Stomach (tissue), 8 donors: ENCODE measurements at regions not wholly inside any gene's neighbourhood (a gene's known extent, or its start where the extent isn't known, plus 50 kb on each side); places are given as distances from the start of the nearest gene placed in this dataset.

Source experiments
- DNase-seq, 2 donors: peaks; one replicate each; pipeline versions ENCODE4 v3.0.0 to v3.0.0-alpha.2; 2013 to 2019
- H3K27ac ChIP-seq, 5 donors: fragments of 200-600 bp in 4 of 5; sonication (generic) in 4 of 5; one replicate each; pipeline ENCODE4 v1.5.1; 2013 to 2019; ENCODE audit warnings: mild to moderate bottlenecking in 1 of 5, moderate library complexity in 1 of 5
- H3K27me3 ChIP-seq, 3 donors: fragments of 200-600 bp; sonication (generic); one replicate each; pipeline ENCODE4 v1.5.1; 2017 to 2019; ENCODE audit warnings: mixed run types in 1 of 3
- H3K36me3 ChIP-seq, 4 donors: fragments of 200-600 bp; sonication (generic); 1 replicate in 3 of 4; 2 replicates in 1 of 4; pipeline ENCODE4 v1.5.1; 2016 to 2019
- H3K4me1 ChIP-seq, 4 donors: fragments of 200-600 bp; sonication (generic); one replicate each; pipeline ENCODE4 v1.5.1; 2016 to 2019
- H3K4me3 ChIP-seq, 4 donors: fragments of 200-600 bp; sonication (generic) in 3 of 4; one replicate each; pipeline ENCODE4 v1.5.1; 2016 to 2019; ENCODE audit warnings: mild to moderate bottlenecking in 1 of 4
- H3K9me3 ChIP-seq, 4 donors: fragments of 200-600 bp; sonication (generic); one replicate each; pipeline ENCODE4 v1.5.1; 2016 to 2019
- CTCF ChIP-seq, 7 experiments: fragments of 450-650 bp in 4 of 7; fragments of 200-600 bp in 3 of 7; sonication (generic) in 3 of 7; IDR thresholded peaks; one replicate each; pipeline ENCODE4 v1.5.1; 2016 to 2019; ENCODE audit warnings: antibody characterized with exemption in 7 of 7, control low read depth in 2 of 7, mild to moderate bottlenecking in 1 of 7
- EP300 ChIP-seq: sonication (generic); formaldehyde crosslinking; IDR thresholded peaks from one replicate; pipeline ENCODE4 v1.6.1; 2017; ENCODE audit warnings: antibody characterized with exemption
- POLR2A ChIP-seq, 4 donors: fragments of 450-650 bp; IDR thresholded peaks; one replicate each; pipeline ENCODE4 v1.6.1; 2016; ENCODE audit warnings: antibody characterized with exemption in 4 of 4, control low read depth in 2 of 4, mild to moderate bottlenecking in 1 of 4, moderate library complexity in 1 of 4
- POLR2AphosphoS5 ChIP-seq, 3 donors: sonication (generic); formaldehyde crosslinking; IDR thresholded peaks; one replicate each; pipeline ENCODE4 v1.6.1; 2016; ENCODE audit warnings: antibody characterized with exemption in 3 of 3
- WGBS, 5 donors: extraction: QIAGEN DNeasy Blood & Tissue Kit in 3 of 5; methylation state at CpG; one replicate each; pipeline versions ENCODE4 v1.1.5 to v1.1.7; 2013 to 2018; 5-methylcytosine and 5-hydroxymethylcytosine counted together
- intact Hi-C: fragments of 100-400 bp; cut with DNase I; formaldehyde crosslinking; loops from one replicate; pipeline ENCODE4 v1.15.1; 2023; ENCODE audit warnings: low total_unique reads
- donor health status: healthy with polysubstance abuse.
- donor health status: Bipolar disorder and iron deficiency.
- donor health status: healthy.

GRCh38 chr4:124478470-124478869 is 234.1 kb downstream of the ANKRD50 start:
- TF ChIP-seq CTCF (IDR thresholded peaks at IDR 0.05) = no peak
- TF ChIP-seq POLR2AphosphoS5 (IDR thresholded peaks at IDR 0.05) = no peak
- TF ChIP-seq POLR2A (IDR thresholded peaks at IDR 0.05) = no peak
- no peak for TF ChIP-seq EP300
- DNase-seq = peak in 1 of 2 donors; percentile 13
- peaks cover 0 to 5% (median 3%) of the 10 kb centered on the region in 4 donors for H3K9me3 ChIP-seq
- intact Hi-C loops = no loop called here
- no peaks in the 10 kb centered on the region for H3K27me3 ChIP-seq
- no peak overlapping the region for H3K27ac ChIP-seq
- WGBS, 5 donors = 26 to 60% (median 33%) methylated on average over 1 of the region's 1 CpG
- H3K4me3 ChIP-seq = no peak overlapping the region
- H3K4me1 ChIP-seq = peaks cover 0 to 8% (median 0%) of the 10 kb centered on the region in 4 donors
- no peaks in the 10 kb centered on the region for H3K36me3 ChIP-seq

- H3K9me3 ChIP-seq = no peaks in the 10 kb centered on the region
- TF ChIP-seq CTCF (IDR thresholded peaks at IDR 0.05) (no peak), POLR2A (IDR thresholded peaks at IDR 0.05) (no peak), EP300 (no peak), POLR2AphosphoS5 (IDR thresholded peaks at IDR 0.05) (no peak)
- H3K27ac ChIP-seq = no peak overlapping the region
- intact Hi-C loops = no loop called here
- no peak for DNase-seq
- H3K36me3 ChIP-seq = no peaks in the 10 kb centered on the region
- WGBS, 5 donors = 80 to 85% (median 82%) methylated on average over 4 of the region's 4 CpGs
- no peaks in the 10 kb centered on the region for H3K27me3 ChIP-seq
- peaks cover 0 to 24% (median 0%) of the 10 kb centered on the region in 4 donors for H3K4me1 ChIP-seq
- H3K4me3 ChIP-seq = no peak overlapping the region
These were observed 232.5 kb downstream of the ANKRD50 start for GRCh38 chr4:124480061-124480460.

DNA sequence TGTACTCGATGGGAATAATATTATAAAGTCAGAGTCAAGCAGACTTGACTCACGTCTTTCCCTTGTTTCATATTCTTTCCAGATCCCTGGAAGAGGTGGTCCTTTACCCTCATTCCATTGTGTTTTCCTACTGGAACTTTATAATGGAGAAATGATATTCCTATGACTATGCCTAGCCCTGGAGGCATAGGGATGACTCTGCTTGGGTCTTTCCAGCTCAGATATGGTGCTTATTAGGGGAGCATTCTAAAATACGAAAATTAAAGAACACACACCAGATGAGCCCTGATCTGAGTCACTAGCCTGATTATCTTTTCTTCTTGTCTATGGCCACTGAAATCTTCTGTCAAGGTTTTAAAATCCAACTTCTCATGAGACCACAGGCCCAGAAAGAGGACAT is 231.4 kb downstream of the ANKRD50 start:
- Histone ChIP-seq H3K4me1 (peaks cover 0 to 27% (median 0%) of the 10 kb centered on the region in 4 donors), H3K9me3 (no peaks in the 10 kb centered on the region), H3K27ac (no peak overlapping the region), H3K27me3 (no peaks in the 10 kb centered on the region), H3K36me3 (no peaks in the 10 kb centered on the region), H3K4me3 (no peak overlapping the region)
- DNase-seq = no peak
- intact Hi-C loops = no loop called here
- 81 to 92% (median 89%) methylated on average over 3 of the region's 3 CpGs for WGBS, 5 donors
- no peak for TF ChIP-seq EP300
- no peak for TF ChIP-seq POLR2AphosphoS5 (IDR thresholded peaks at IDR 0.05)
- no peak for TF ChIP-seq CTCF (IDR thresholded peaks at IDR 0.05)
- TF ChIP-seq POLR2A (IDR thresholded peaks at IDR 0.05) = no peak

- Histone ChIP-seq H3K4me1 (peaks cover 0 to 27% (median 4%) of the 10 kb centered on the region in 4 donors), H3K27ac (no peak overlapping the region), H3K9me3 (no peaks in the 10 kb centered on the region), H3K27me3 (no peaks in the 10 kb centered on the region), H3K36me3 (no peaks in the 10 kb centered on the region), H3K4me3 (no peak overlapping the region)
- WGBS, 5 donors = 35 to 44% (median 37%) methylated on average over 6 of the region's 6 CpGs
- DNase-seq = peak in 1 of 2 donors; percentile 51
- TF ChIP-seq POLR2A (IDR thresholded peaks at IDR 0.05) (no peak), POLR2AphosphoS5 (IDR thresholded peaks at IDR 0.05) (no peak), CTCF (IDR thresholded peaks at IDR 0.05) (no peak), EP300 (no peak)
- intact Hi-C loops = no loop called here
These were observed 229.3 kb downstream of the ANKRD50 start for GRCh38 chr4:124483048-124483906.
